Glomerular endothelial cell (primary cell): ENCODE measurements at regions not wholly inside any gene's neighbourhood (a gene's known extent, or its start where the extent isn't known, plus 50 kb on each side); places are given as distances from the start of the nearest gene placed in this dataset.

Experiments
- DNase-seq: peaks from one replicate; pipeline ENCODE4 v3.0.0-alpha.2; 2011; ENCODE audit warnings: low read depth, low spot score; ENCODE audit errors: extremely low read depth

DNA sequence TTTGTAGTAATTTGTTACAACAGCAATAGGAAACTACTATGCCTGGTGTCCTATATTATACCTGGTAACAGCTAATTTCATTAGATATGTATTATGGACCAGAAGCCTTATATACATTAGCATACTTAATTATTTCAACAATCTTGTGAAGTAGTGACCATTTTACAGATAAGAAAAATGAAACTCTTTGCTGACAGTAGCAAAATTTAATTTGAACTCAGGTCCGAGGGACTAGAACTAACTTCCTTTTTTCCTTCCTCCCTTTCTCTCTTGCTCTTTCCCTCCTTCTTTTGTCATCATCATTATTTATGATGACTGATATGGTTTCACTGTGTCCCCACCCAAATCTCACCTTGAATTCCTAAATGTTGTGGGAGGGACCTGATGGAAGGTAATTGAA, 482.0 kb downstream of the SNAPC1 start:
- no peak for DNase-seq

DNA sequence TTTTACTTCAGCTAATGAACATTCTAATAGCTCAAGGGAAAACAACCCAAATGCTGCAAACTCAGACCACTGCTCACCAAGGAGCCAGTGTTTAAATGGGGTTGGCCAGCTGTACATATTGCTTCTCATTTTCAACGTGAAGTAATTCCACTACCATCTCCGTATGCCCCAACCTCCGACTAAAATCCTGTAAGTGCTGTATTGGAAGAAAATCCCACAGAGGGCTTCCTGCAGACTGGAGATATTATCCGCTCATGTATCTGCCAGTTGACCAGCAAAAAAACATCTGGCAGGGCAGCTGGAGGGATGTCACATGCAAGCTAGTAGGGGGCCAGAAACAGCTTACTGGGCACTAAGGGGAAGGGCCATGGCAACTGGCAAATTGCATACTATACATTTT, 485.0 kb downstream of the SNAPC1 start:
- no peak for DNase-seq

DNA sequence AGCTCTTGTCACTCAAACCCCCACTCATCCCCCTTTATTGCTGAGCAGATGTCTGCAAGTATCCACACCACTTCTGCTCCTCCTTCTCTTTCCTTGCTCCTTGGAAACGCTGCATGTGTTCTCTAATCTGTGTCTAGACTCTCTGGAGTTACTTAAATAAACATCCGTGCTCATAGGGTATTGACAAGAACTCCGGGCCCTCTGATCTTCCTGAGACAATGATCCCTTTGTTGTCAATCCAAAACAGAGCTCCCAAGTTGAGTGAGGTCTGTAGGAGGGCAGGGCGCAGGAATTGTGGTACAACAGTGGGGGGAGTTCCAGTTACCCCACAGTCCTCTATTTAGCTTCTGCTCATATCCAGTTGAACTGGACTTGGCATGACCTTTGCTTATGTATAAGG, 489.0 kb downstream of the SNAPC1 start:
- no peak for DNase-seq

DNA sequence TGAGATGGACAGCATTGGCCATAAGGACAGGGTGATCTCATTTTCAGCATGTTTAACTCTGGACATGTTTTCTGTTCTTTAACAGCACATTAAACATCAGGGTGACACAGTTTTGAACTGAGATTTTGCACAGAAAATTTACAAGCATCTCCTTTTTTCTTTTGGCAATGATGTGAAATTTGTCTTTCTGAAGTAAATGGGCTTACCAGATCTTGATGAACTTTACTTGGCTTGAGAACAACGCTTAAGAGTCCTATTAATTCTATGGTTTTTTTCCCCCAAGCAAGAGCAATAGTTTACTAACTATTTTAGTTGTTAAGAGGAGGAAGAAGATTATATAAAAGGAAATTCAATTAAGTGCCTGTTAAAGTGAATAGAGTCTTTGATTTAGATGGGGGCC, 491.0 kb downstream of the SNAPC1 start:
- no peak for DNase-seq

DNA sequence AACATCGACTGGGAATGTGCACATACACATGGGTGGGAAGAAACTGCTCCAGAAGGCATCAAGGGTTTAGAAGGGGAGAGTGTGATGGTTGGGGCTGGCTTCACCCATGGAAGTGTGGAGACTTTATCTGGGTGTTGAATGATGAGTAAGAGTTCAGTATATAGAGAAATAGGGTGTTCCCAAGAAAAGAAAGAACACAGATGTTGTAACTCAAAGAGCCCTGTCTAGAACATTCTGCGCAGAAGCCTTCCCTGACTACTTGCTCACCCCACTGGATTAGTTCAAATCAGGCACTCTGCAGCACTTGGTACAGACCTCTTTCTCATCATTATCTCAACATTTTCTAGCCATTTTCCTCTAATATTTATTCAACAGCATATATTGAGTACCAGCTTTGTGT, 491.7 kb downstream of the SNAPC1 start:
- DNase-seq: no peak

DNA sequence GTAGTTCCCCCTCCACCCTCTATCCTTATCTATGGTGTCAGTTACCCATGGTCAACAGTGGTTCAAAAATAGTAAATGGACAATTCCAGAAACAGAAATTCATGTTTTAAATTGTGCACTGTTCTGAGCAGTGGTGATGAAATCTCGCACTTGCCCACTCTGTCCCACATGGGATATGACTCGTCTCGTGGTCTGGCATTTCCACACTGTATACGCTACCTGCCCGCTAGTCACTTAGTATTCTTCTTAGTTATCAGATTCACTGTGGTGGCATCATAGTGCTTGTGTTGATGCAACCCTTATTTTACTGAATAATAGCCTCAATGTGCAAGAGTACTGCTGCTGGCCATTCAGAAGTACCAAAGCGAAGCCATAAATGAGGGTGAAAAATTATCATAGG, 507.0 kb downstream of the SNAPC1 start:
- DNase-seq: no peak

DNA sequence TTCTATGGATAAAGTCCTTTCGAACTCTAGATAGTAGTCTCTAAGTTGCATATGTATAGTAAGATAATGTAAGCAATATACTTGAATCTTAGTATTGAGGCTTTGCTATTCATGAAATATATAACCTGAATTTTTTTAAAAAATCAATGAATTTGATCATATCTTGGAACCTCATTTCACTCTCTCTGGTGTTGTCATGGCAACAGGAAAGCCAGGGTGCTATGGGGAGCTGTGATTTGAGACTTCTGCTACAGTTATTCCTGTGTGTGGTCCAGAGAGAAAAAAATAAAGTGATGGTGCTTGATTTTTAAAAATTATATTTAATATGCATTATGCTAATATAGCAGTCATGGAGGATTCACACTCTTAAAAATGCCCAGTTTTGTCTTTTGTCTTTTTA, 508.0 kb downstream of the SNAPC1 start:
- DNase-seq: no peak

DNA sequence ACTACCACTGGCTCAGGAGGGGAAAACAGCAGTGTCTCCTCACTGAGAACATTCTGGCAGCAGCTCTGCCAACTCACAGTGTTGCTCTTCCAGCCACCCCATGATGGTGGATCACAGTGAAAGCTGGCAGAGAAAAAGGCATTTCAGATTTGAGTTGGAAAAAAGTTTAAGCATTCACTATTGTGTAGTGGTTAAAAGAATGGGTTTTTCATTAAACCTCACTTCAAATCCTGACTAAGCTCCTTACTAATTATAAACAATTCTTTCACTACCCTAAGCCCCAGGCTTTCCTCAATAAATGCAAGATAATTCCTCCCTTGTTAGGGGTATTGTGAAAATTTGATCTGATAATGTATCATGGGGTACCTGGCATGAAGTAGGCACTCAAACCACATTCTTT, 518.1 kb downstream of the SNAPC1 start:
- DNase-seq: no peak

DNA sequence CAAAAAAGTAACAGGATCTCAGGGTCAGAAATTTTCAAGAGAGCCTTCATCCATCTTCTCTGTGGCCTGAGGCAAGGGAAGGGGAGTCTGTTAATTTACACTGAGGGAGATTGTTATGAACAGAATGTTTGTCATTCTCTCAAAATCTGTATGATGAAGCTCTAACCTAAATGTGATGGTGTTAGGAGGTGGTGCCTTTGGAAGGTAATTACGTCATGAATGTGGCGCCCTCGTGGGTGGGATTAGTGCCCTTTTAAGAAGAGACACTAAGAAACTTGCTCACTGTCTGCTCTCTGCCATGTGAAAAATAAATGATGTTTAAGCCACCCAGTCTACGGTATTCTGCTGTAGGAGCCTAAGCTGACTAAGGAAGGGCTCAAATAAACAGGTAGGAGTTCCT, 521.6 kb downstream of the SNAPC1 start:
- DNase-seq: no peak

DNA sequence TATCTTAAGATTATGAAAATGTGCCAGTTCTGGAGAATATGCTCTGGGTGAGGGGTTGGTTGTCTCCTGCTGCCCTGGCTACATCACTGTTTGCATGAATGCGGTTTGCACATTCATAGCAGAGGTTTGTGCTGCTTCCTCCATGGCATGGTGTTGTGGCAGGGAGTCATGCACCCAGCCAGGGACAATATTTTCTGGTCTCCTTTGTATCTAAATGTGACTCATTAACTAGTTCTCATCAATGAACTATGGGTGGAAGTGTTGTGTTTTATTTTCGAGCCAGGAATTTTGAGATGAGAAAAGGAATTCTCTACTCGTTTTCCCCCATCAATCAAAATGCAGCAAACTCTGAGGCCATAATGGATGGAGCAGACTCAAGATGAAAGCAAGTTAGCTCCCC, 527.3 kb downstream of the SNAPC1 start:
- no peak for DNase-seq

DNA sequence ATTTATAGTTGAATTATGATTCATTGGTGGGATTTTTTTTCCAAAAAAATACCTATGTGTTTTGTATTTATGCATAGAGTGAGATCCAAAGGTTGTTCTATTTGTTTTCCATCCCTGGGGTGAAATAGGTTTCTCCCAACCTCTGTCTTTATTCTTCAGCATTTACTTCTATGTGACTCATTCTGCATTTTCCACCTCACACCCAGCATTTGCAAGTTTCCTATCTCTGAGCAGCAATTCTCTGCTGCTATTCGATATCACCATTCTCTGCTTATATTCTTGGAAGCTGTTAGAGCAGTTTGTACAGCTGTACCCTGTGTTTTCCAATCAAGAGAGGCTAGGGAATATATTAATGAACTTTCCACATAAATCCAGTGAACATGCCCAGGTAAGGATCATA, 538.9 kb downstream of the SNAPC1 start:
- no peak for DNase-seq

DNA sequence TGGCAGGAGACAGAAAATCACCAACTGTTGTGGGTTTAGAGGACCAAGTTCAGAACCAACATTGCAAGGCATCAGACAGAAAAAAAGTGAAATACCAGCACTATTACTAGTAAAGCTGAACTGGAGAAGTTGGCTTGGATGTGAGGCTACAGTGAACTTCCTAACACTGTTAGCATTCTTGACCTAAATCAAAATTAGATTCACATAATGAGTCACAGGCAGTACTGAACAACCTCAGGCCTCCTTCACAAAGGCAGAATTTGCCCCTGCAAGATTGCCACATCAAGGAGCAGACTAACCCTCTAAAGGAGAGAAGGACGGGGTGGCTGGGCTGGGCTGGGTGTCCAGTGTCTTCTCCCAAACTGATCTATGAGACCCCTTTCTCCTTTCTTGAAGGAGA, 539.7 kb downstream of the SNAPC1 start:
- no peak for DNase-seq

DNA sequence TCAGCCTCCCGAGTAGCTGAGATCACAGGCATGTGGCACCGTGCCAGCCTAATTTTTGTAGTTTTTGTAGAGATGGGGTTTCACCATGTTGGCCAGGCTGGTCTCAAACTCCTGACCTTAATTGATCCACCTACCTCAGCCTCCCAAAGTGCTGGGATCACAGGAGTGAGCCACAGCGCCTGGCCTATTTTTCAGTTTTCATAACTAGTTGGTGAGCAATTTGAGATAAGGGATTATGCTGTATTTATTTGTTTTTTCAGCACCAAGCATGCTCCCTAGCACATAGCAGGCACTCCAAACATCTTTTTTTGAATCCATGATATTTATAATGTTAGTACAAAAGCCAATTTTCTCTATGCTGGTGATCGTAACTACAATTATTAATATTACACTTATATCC, 541.2 kb downstream of the SNAPC1 start:
- DNase-seq: no peak

DNA sequence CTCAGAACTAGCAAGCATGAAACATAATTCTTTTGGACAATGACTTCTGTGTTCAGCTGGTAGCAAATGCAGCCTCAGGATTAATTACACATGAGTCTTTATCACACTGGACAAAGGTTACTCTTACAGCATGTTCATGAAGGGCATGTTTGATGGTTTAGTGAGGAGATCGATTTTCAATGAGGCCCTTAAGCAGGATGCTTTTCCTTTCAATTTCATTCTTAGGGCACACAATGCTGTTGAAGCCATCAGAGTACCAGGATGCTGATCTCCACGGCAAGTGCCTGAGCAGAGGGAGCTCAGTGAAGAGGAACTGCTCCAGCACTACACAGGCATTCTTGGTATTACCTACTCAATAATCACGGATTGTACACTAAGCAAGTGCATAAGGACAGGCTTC, 542.0 kb downstream of the SNAPC1 start:
- no peak for DNase-seq

DNA sequence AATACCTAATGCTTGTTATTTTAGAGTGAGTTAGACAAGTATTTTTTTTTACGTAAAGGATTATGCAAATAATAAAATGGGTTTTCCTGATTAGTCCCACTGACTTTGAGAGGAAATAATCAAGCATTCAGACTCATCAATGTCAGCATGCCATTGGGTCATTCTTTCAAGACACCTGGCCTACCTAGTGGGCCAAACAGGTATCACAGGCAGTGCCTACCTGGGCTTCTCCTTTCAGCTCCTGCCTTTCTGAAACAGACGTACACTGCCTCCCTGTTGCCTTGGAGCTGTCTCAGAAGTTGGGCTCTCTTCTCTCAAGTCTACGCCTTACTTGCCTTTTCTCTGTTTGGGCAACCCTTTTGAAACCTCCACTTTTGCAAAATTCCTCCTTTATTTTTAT, 545.6 kb downstream of the SNAPC1 start:
- DNase-seq: no peak

DNA sequence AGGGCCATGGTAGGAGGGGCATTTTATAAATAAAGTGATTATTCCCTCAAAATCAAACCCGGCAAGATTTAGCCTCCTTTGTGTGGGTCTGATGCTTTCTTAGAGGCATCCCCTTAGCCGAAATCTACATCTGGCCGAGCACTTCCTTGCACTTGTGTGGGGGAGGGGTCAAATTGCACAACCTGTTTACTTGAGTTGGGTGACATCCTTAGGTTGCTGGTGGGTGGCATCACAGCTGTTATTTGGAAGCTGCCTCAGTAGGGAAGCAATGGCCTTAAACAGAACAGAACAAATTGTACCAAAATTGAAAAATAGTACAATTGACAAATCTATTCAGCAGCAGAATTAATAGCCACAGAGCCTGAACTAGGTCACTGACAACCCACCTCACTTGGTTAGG, 546.1 kb downstream of the SNAPC1 start:
- DNase-seq: no peak

DNA sequence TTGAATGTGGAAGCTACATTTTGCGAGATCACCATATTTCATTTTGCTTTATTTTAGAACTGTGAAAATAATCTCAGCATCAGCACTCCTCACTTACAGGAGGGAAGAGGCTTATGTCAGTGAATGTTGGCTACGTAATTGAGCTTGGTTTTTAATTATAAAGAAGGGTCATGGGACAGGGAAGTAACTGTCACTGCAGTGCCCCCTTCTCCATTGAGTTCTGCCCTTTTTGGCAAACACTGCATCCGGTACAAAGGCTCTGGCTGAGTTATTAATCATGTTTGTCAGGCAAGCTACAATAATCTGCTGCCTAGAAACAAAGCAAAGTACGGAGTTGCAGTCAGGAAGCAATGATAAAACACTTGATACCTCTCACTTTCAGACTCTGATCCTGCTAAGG, 546.7 kb downstream of the SNAPC1 start:
- no peak for DNase-seq

DNA sequence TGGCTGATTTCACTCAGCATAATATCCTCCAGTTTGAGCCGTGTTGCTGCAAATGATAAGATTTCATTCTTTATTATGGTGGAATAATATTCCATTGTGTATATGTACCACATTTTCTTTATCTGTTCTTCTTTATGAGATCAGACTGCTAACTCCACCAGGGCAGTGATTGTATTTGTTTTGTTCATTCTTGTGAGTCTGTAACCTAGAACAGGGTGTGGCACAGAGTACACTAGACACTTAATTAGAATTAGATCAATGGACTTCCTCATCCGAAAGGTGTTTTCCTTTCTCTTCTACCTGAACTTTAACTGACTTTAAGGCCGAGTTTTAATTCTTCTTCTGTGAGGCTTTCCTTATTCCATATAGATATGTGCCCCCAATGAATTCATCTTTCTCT, 551.0 kb downstream of the SNAPC1 start:
- no peak for DNase-seq

DNA sequence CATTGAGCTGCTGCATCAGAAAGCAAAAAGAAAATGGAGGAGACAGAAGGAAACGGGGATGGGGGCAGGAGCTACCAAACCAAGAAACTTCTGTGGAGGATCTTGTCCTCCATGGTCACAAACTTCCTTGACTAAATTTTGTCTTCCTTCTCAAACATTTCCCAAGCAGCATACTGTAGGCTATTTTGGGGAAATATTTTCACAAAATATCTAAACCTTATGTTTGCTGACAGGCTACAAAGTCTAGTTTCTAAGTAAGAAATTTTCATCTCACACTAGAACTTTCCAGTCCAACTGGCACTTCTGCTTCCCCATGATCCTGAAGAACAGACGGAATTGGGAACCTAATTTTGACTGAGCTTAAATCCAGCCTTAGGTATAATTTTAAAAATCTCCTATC, 552.0 kb downstream of the SNAPC1 start:
- DNase-seq: no peak

DNA sequence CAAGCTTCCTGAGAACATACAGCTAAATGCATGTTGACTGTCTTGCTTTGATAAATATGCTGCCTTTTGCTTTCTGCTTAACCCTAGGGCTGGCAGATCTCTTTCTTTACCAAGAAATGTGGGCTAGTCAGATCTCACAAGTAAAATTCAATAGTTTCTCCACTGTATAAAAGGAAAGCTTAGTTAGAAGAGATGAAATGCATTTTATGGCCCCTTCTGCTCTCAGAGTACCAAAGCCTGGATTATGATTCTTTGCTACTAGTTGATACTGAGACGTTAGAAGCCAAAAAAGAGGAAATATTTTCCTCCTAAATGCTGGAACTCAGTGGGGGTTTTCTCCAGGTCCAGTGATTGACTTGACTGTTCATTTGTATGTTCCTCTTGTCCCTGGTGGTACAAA, 552.7 kb downstream of the SNAPC1 start:
- DNase-seq: no peak

DNA sequence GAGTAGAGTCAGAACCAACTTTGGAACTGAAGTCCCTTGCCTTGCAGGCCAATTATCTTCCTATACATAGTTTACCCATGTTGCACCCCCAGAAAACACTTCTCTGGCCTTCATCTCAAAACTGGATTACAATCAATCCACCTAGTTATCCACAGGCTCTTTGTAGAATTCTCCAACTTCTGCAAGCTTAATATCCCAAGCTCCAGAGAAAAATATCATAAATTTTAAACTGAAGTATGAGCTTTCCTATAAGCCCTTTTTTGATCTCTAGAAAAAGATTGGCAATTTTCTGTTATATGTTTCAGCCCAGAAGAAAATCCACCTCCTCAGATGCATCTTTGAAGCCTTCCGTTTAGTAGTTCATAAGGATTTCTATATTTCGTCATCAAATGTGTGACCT, 553.4 kb downstream of the SNAPC1 start:
- no peak for DNase-seq

DNA sequence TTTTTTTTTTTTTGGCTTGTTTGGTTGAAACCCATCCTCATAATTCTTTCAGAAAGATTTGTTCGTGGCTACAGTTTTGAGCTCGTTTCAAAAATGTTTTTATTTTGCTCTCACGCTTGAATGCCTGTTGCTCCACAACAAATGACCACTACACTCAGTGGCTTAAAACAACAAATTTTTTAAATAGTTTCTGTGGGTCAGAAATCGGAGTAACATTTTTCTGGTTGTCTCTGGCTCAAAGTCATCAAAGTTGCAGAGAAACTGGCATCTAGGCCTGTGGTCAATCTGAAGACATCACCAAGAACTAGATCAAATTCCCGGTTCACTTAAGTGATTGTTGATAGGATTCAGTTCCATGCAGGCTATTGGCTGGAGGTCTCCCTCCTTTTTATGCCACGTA, 560.0 kb downstream of the SNAPC1 start:
- DNase-seq: no peak

DNA sequence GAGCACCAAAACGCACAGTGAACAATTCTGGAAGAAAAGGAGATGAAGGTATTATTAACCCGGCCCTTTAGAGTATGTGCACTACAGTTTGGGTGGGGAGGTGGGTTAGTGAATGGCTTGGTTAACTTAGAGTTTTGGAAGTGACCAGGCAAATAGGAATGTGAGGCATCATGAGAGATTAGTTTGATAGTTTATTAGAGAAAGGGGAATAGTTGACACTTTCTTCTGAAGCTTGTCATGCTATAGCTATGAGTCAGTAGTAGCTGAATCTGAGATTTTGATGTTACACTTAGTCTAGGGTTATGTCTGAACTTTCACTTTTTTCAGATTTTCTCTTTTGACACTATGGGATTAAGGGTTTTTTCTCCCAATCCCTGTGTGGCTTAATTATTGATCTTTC, 567.2 kb downstream of the SNAPC1 start:
- no peak for DNase-seq

DNA sequence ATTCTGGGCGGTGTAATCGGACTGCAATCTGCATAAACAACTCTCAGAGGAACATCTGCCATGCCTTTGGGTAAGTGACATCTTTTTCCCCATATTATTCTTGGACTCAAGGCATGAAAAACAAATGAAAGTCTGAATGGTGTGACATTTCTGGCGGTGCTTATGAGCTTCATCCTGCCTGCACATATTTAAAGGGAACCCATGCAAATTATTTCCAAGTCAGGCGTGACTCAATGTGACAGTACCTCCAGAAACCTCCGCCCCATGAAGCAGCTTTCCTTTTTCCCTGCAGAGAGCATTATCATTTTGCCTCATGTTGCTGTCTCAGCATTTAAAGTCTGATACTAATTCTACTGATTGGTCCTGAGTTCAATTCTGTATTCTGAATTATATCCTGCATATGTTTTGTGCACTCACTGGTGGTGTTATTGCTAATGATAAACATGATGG, 585.4 kb downstream of the SNAPC1 start:
- DNase-seq: no peak
